Activated naive CD4-positive, alpha-beta T cell treated with anti-CD3 and anti-CD28 coated beads, Interleukin-2, amount 50 U/mL, for 16 hours (primary cell): ENCODE measurements at regions not wholly inside any gene's neighbourhood (a gene's known extent, or its start where the extent isn't known, plus 50 kb on each side); places are given as distances from the start of the nearest gene placed in this dataset.
"Not testable (repeated sequence)": the region's sequence is repeated elsewhere in the genome, so short reads cannot be mapped to it uniquely, and the experiment has no call there.

Experiments used
- DNase-seq: peaks from one replicate; pipeline ENCODE4 v3.0.0-alpha.2; 2020

- DNase-seq, result no peak
Observed at GRCh38 chr13:59034198-59034597, 1129.5 kb downstream of the DIAPH3 start.

- no peak for DNase-seq
Observed at GRCh38 chr13:59038824-59039223, 1124.9 kb downstream of the DIAPH3 start.

GRCh38 chr13:59043016-59043415 is 1120.7 kb downstream of the DIAPH3 start:
- no peak for DNase-seq

DNA sequence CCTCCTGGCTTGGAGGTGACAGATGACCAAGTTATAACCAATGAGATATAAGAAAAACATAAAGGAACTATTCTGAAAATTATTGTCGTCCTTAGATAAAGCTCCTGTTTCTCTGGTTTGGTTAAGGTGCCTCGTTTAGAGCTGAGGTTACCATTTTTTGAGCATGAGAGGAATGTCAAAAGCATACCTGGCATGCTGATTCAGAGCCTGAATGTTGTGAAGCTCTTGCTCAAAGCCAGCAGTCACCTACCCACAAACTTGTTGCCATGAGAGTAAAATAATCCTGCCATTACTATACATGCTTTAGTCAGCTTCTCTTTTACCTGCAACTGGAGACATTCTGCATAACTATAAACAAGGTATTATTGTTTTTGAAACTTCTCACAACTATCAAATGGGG is 1116.2 kb downstream of the DIAPH3 start:
- no peak for DNase-seq

GRCh38 chr13:59061621-59062020 is 1102.1 kb downstream of the DIAPH3 start:
- no peak for DNase-seq

- no peak for DNase-seq
Observed at GRCh38 chr13:59064042-59064441, 1099.7 kb downstream of the DIAPH3 start.

GRCh38 chr13:59076386-59076785 is 1087.3 kb downstream of the DIAPH3 start:
- not testable (repeated sequence) for DNase-seq

GRCh38 chr13:59086147-59086546 is 1077.6 kb downstream of the DIAPH3 start:
- DNase-seq, result no peak

DNA sequence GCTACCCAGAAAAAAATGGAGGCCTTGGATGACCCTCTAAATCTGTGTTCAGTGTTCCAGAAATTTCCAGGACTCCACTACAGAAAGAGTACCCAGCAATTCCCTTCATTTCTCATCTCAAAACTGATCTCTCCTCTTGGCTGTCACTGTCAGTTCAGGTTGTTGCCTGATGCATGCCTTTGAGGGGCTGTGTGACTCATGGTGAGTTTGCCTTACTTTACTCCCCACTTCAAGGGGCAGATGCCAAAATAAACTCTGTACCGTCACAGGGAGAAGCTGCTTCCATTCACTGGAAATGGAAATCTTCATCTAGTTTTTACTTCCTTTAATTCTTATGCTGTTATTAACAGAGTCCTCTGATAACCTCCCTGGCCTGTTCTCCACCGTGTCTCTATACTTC is 1075.0 kb downstream of the DIAPH3 start:
- no peak for DNase-seq

- no peak for DNase-seq
Observed at GRCh38 chr13:59094181-59094580, 1069.5 kb downstream of the DIAPH3 start.

- DNase-seq, result no peak
Observed at GRCh38 chr13:59099182-59099974, 1064.3 kb downstream of the DIAPH3 start.

DNA sequence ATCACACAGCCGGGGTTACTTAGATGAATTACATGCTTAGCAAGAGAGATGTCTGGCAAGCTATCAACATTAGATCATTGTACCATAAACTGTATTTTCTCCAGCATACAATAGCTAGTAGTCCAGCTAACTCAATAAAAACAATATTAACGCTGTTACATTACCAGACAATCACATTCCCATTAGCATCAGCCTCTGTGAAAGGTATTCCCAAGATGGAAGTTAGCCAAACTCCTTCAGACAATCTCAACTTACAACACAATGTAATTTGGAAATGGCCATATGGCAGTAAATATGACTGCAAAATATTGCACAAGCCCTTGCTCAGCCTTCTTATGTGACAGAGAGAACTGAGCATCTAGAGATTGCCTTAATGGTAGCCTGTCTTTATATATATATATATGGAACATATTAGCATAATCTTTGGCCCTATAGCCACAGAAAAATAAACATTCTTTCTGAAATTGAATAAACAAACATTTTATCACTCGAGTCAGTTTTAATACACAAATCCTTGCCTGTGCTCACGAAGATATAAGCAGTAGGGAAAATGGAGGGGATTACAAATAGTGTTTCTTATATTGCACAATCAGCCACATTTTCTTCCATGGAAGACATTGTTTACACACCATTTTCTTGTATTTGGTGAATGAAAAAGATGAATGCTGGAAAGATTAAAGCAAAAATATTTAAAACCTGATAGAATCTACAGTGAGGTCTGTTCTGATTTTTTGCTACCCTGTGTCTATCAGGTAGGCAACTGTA is 1060.5 kb downstream of the DIAPH3 start:
- no peak for DNase-seq

GRCh38 chr13:59111751-59112171 is 1052.0 kb downstream of the DIAPH3 start:
- DNase-seq, result no peak

DNA sequence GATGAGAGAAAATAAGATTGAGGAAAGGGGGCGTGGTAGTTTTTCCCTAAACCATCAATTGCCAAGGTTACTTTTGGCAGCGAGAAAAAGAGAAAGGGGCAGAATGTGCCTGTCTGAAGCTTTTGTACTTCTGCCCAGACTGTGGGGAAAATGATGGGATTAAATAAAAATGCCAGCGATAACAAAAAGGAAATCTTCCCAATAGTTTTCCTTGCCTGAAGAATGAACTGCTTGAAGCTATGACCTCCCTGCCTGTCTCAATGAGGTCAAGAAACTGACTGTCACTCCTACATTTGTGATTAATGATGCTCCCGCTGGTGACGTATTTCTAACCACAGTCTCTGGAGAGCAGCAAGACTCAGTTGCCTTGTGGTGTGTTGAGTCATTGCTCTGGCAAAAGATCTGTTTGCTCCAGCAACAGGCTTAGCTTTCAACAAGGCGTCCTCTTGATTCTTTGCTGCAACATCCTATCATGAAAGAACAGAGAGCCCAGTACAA is 1051.5 kb downstream of the DIAPH3 start:
- DNase-seq, result no peak

DNA sequence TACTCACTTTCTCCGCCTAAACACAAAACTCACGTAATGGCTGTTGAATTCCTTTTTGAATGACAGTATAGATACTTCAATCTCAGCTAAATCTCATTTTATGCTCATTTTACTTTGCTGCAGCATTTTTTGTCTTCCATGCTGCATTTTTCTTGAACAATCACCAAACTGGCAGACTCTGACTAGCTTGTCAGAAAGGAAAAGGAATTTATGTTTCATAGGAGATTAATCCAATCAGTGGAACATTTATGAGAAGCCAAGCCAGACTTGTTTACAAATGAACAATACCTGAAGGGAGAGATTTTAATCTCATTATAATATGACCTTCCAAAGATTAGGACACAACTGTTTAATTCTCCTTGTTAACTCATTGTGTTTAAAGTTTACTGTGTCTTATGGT is 1044.3 kb downstream of the DIAPH3 start:
- DNase-seq, result no peak

- no peak for DNase-seq
Observed at GRCh38 chr13:59120297-59120843, 1043.4 kb downstream of the DIAPH3 start.

- no peak for DNase-seq
Observed at GRCh38 chr13:59121507-59121906, 1042.2 kb downstream of the DIAPH3 start.

DNA sequence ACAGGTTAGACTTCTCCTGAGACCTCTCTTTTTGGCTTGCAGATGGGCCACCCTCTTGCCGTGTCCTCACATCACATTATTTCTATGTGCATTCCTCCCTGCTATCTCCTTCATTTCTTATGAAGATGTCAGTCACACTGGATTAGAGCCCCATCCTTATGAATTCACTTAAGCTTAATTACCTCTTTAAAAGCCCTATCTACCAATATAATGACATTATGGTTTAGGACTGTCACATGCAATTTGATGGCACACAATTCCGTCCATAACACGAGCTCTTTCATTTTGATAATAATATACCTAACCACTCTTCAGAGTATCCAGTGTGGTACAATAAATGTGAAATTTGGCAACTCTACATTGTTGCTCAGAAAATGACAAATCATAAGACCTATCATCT is 1037.3 kb downstream of the DIAPH3 start:
- DNase-seq, result no peak

- no peak for DNase-seq
Observed at GRCh38 chr13:59133903-59134302, 1029.8 kb downstream of the DIAPH3 start.

- DNase-seq, result no peak
Observed at GRCh38 chr13:59144700-59145099, 1019.0 kb downstream of the DIAPH3 start.

GRCh38 chr13:59145381-59145780 is 1018.3 kb downstream of the DIAPH3 start:
- DNase-seq, result no peak

GRCh38 chr13:59157181-59157580 is 1006.5 kb downstream of the DIAPH3 start:
- DNase-seq, result no peak

GRCh38 chr13:59166174-59166573 is 997.6 kb downstream of the DIAPH3 start:
- no peak for DNase-seq

GRCh38 chr13:59172076-59172475 is 991.7 kb downstream of the DIAPH3 start:
- DNase-seq, result no peak
